ENCODE measurements at regions not wholly inside any gene's neighbourhood (a gene's known extent, or its start where the extent isn't known, plus 50 kb on each side); places are given as distances from the start of the nearest gene placed in this dataset.
A peak's percentile ranks its signal among the peaks of the same experiment; 100 is the strongest.

GRCh38 chr4:28754376-28754775, 1893.7 kb downstream of the STIM2 start (continued):
- no peak for TF ChIP-seq REST (IDR thresholded peaks at IDR 0.05; ENCODE audit: unreplicated experiment)
- TF ChIP-seq POLR2AphosphoS5 (IDR thresholded peaks at IDR 0.05; ENCODE audit: low read depth) = no peak
- TF ChIP-seq ETS1 (IDR thresholded peaks at IDR 0.05) = no peak
- TF ChIP-seq ZNF331 (CRISPR knock-in tag; IDR thresholded peaks at IDR 0.05; ENCODE audit: low read depth) = no peak
- no peak for TF ChIP-seq JUNB (IDR thresholded peaks at IDR 0.05; ENCODE audit: unreplicated experiment)

GRCh38 chr4:28755081-28755480, 1894.4 kb downstream of the STIM2 start:
- Mint-ChIP-seq H3K4me3 (no peak overlapping the region), H3K4me1 (peaks cover 34% of the 10 kb centered on the region), H3K27ac (0 out of 2 replicates have a peak overlapping the region, but pooled peaks have one; percentile 77), H3K36me3 (ENCODE audit: low read depth) (no peaks in the 10 kb centered on the region), H3K27me3 (ENCODE audit: insufficient read depth, low read depth, poor library complexity) (no peaks in the 10 kb centered on the region), H3K9me3 (no peaks in the 10 kb centered on the region)
- Histone ChIP-seq H3F3A (replicated peaks; ENCODE audit: low read depth) (no peaks in the 10 kb centered on the region), H3K36me3 (ENCODE audit: insufficient read depth) (no peaks in the 10 kb centered on the region), H3K4me1 (ENCODE audit: insufficient read depth) (peaks cover 32% of the 10 kb centered on the region), H4K20me1 (replicated peaks; ENCODE audit: insufficient read depth) (no peaks in the 10 kb centered on the region), H3K27me3 (ENCODE audit: insufficient read depth) (no peaks in the 10 kb centered on the region), H3K4me2 (peak overlapping the region; percentile 39), H3K79me2 (replicated peaks; ENCODE audit: insufficient read depth) (no peaks in the 10 kb centered on the region), H3K27ac (ENCODE audit: low read depth) (0 out of 2 replicates have a peak overlapping the region, but pooled peaks have one; percentile 1), H3K4me3 (0 out of 2 replicates have a peak overlapping the region, but pooled peaks have one; percentile 15), H2AFZ (no peak overlapping the region), H3K9me2 (ENCODE audit: insufficient read depth) (no peaks in the 10 kb centered on the region)
- DNase-seq (ENCODE audit: low spot score) (no peak), ATAC-seq (no peak)
- TF ChIP-seq NANOG (IDR thresholded peaks at IDR 0.05; ENCODE audit: borderline replicate concordance) = no peak
- TF ChIP-seq EZH2 (IDR thresholded peaks at IDR 0.05; ENCODE audit: low read depth, unreplicated experiment) = no peak
- TF ChIP-seq JUNB (IDR thresholded peaks at IDR 0.05; ENCODE audit: unreplicated experiment) = no peak
- no peak for TF ChIP-seq REST (IDR thresholded peaks at IDR 0.05; ENCODE audit: unreplicated experiment)
- no peak for TF ChIP-seq ETS1 (IDR thresholded peaks at IDR 0.05)
- no peak for TF ChIP-seq ZNF114 (CRISPR knock-in tag; IDR thresholded peaks at IDR 0.05)
- no peak for TF ChIP-seq ZNF331 (CRISPR knock-in tag; IDR thresholded peaks at IDR 0.05; ENCODE audit: low read depth)
- no peak for TF ChIP-seq EZH2phosphoT487 (IDR thresholded peaks at IDR 0.05; ENCODE audit: unreplicated experiment)
- no peak for TF ChIP-seq POLR2AphosphoS5 (IDR thresholded peaks at IDR 0.05; ENCODE audit: low read depth)
